Fibroblast of mammary gland (primary cell): ENCODE measurements at regions not wholly inside any gene's neighbourhood (a gene's known extent, or its start where the extent isn't known, plus 50 kb on each side); places are given as distances from the start of the nearest gene placed in this dataset.
A peak's percentile ranks its signal among the peaks of the same experiment; 100 is the strongest.
"Not testable (repeated sequence)": the region's sequence is repeated elsewhere in the genome, so short reads cannot be mapped to it uniquely, and the experiment has no call there.

Experiments used
- DNase-seq: peaks from one replicate; pipeline ENCODE4 v3.0.0-alpha.2; 2010; ENCODE audit warnings: low read depth
- H3K4me3 ChIP-seq: 2 replicates; pipeline ENCODE4 v1.5.1; 2011; ENCODE audit warnings: low read depth, mild to moderate bottlenecking, low read length, moderate library complexity; ENCODE audit not compliant: control insufficient read depth
- CTCF ChIP-seq: conservative IDR thresholded peaks from 2 replicates; pipeline ENCODE4 v1.5.1; 2011; ENCODE audit warnings: low read depth, low read length, inconsistent platforms; ENCODE audit not compliant: control insufficient read depth, insufficient read depth

GRCh38 chr18:14460364-14460763 is 83.0 kb downstream of the POTEC start:
- DNase-seq, result not testable (repeated sequence)

GRCh38 chr18:14459826-14460225 is 83.6 kb downstream of the POTEC start:
- DNase-seq, H3K4me3 ChIP-seq: not testable (repeated sequence)

More at GRCh38 chr18:14460364-14460763, 83.0 kb downstream of the POTEC start:
- not testable (repeated sequence) for H3K4me3 ChIP-seq

- DNase-seq, H3K4me3 ChIP-seq: not testable (repeated sequence)
Observed at GRCh38 chr18:14458009-14458945, 85.1 kb downstream of the POTEC start.

- not testable (repeated sequence) for H3K4me3 ChIP-seq, DNase-seq
Observed at GRCh38 chr18:14450637-14451009, 92.8 kb downstream of the POTEC start.

- not testable (repeated sequence) for DNase-seq, H3K4me3 ChIP-seq
Observed at GRCh38 chr18:14449995-14450636, 93.3 kb downstream of the POTEC start.

- not testable (repeated sequence) for DNase-seq
Observed at GRCh38 chr18:14449062-14449461, 94.3 kb downstream of the POTEC start.

GRCh38 chr18:14447715-14448114 is 95.7 kb downstream of the POTEC start:
- not testable (repeated sequence) for DNase-seq, H3K4me3 ChIP-seq

More at GRCh38 chr18:14449062-14449461, 94.3 kb downstream of the POTEC start:
- not testable (repeated sequence) for H3K4me3 ChIP-seq

GRCh38 chr18:14435460-14435859 is 107.9 kb downstream of the POTEC start:
- peak; percentile 8 for DNase-seq

GRCh38 chr18:14432371-14432770 is 111.0 kb downstream of the POTEC start:
- not testable (repeated sequence) for DNase-seq, H3K4me3 ChIP-seq

More at GRCh38 chr18:14435460-14435859, 107.9 kb downstream of the POTEC start:
- H3K4me3 ChIP-seq, result not testable (repeated sequence)

GRCh38 chr18:14431031-14431521 is 112.3 kb downstream of the POTEC start:
- DNase-seq, result peak; percentile 24
- peak overlapping the region; percentile 36 for H3K4me3 ChIP-seq

- TF ChIP-seq CTCF, result peak; percentile 19
- H3K4me3 ChIP-seq, result not testable (repeated sequence)
- DNase-seq, result peak; percentile 1
Observed at GRCh38 chr18:14415806-14416205, 127.6 kb downstream of the POTEC start.

GRCh38 chr18:14415399-14415798 is 128.0 kb downstream of the POTEC start:
- not testable (repeated sequence) for DNase-seq, H3K4me3 ChIP-seq

GRCh38 chr18:14395533-14395932 is 147.9 kb downstream of the POTEC start:
- DNase-seq, result peak; percentile 5
- TF ChIP-seq CTCF, result peak; percentile 1
- H3K4me3 ChIP-seq, result not testable (repeated sequence)

- H3K4me3 ChIP-seq, DNase-seq: not testable (repeated sequence)
Observed at GRCh38 chr18:14393563-14394103, 149.8 kb downstream of the POTEC start.

GRCh38 chr18:14392604-14393003 is 150.8 kb downstream of the POTEC start:
- DNase-seq, H3K4me3 ChIP-seq: not testable (repeated sequence)

- not testable (repeated sequence) for DNase-seq, H3K4me3 ChIP-seq
Observed at GRCh38 chr18:14384961-14385360, 158.4 kb downstream of the POTEC start.
